ENCODE measurements at regions not wholly inside any gene's neighbourhood (a gene's known extent, or its start where the extent isn't known, plus 50 kb on each side); places are given as distances from the start of the nearest gene placed in this dataset.

DNA sequence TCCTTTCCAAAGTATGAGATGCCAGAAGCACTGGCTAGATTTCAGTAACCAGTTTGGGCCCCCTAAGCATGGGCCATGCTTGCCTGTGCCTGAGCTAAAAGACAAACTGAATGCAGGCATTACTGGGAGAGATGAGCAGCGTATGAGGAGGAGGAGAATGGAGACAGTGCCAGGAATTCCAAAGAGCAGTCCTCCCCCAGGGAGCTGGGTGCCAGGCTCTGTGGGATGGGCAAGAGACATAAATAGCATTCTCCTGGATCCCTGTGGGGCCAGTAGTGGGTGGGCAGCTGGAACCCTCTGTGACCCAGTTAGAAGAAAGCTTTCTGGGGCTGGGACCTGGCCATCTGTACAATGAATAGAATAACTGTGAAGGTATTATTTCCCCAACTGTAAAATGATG, 235.6 kb downstream of the KCNA4 start:
- Histone ChIP-seq H3K36me3 (no peaks in the 10 kb centered on the region), H3K27me3 (ENCODE audit: insufficient read depth, low read depth, severe bottlenecking) (no peaks in the 10 kb centered on the region), H3K27ac (no peak overlapping the region), H3K9me3 (ENCODE audit: severe bottlenecking) (no peaks in the 10 kb centered on the region), H3K4me3 (ENCODE audit: low read depth, low read length) (no peak overlapping the region)
- no peak for DNase-seq
- TF ChIP-seq, protein P1, sequence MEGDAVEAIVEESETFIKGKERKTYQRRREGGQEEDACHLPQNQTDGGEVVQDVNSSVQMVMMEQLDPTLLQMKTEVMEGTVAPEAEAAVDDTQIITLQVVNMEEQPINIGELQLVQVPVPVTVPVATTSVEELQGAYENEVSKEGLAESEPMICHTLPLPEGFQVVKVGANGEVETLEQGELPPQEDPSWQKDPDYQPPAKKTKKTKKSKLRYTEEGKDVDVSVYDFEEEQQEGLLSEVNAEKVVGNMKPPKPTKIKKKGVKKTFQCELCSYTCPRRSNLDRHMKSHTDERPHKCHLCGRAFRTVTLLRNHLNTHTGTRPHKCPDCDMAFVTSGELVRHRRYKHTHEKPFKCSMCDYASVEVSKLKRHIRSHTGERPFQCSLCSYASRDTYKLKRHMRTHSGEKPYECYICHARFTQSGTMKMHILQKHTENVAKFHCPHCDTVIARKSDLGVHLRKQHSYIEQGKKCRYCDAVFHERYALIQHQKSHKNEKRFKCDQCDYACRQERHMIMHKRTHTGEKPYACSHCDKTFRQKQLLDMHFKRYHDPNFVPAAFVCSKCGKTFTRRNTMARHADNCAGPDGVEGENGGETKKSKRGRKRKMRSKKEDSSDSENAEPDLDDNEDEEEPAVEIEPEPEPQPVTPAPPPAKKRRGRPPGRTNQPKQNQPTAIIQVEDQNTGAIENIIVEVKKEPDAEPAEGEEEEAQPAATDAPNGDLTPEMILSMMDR (IDR thresholded peaks at IDR 0.05; ENCODE audit: low read depth, low read length): no peak

DNA sequence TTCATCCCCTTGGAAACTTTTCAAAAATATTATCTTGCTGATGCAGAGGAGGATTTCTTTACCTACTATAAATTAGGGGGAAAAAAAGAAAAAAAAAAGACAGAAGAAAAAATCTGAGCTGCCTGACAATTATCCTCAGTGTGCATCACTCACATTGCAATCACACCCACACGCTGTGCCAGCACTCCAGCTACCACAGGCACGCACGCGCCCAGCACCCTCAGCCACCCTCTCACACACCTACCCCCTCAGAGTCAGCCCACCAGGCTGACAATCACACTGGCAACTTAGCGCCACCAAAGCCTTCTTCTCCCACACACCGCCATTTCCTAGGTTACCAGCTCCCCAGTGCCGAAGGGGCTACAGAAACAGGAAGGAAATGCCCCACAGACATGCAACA, 236.1 kb downstream of the KCNA4 start:
- TF ChIP-seq, protein P1 (IDR thresholded peaks at IDR 0.05; ENCODE audit: low read depth, low read length): no peak
- Histone ChIP-seq H3K27ac (no peak overlapping the region), H3K36me3 (no peaks in the 10 kb centered on the region), H3K27me3 (ENCODE audit: insufficient read depth, low read depth, severe bottlenecking) (no peaks in the 10 kb centered on the region), H3K4me3 (ENCODE audit: low read depth, low read length) (no peak overlapping the region), H3K9me3 (ENCODE audit: severe bottlenecking) (no peaks in the 10 kb centered on the region)
- no peak for DNase-seq

DNA sequence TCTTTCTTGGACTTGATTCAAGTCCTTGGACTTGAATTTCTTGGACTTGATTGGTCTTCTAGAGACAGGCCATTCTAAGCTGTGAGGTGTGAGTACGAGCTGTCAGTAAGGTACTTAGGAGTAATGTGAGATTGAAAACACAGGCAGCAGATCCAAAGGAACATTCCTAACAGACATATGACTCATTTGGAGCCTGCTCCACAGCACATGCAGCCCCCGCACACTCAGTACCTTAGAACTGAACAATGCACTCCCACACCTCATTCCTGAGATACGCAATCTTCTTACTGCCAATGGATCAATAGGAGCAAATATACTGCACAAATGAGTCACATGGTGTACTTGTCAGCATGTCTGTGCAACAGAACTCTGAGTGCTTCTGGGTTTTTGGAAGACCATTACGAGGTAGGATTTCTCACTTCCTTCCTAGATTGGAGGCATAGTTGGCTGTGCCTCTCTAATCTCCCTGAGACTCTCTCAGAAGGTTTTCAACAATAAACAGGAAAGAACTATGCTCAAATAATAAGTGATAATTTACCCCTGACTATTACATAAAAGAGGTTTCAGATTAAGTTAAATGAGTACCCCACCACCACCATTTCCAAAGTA, 243.1 kb downstream of the KCNA4 start:
- H3K27me3 ChIP-seq (ENCODE audit: insufficient read depth, low read depth, severe bottlenecking): no peaks in the 10 kb centered on the region
- H3K9me3 ChIP-seq (ENCODE audit: severe bottlenecking): peaks cover 8% of the 10 kb centered on the region
- no peak for DNase-seq
- no peak overlapping the region for H3K27ac ChIP-seq
- no peak overlapping the region for H3K4me3 ChIP-seq (ENCODE audit: low read depth, low read length)
- TF ChIP-seq, protein P1 (IDR thresholded peaks at IDR 0.05; ENCODE audit: low read depth, low read length): no peak
- H3K36me3 ChIP-seq: no peaks in the 10 kb centered on the region

DNA sequence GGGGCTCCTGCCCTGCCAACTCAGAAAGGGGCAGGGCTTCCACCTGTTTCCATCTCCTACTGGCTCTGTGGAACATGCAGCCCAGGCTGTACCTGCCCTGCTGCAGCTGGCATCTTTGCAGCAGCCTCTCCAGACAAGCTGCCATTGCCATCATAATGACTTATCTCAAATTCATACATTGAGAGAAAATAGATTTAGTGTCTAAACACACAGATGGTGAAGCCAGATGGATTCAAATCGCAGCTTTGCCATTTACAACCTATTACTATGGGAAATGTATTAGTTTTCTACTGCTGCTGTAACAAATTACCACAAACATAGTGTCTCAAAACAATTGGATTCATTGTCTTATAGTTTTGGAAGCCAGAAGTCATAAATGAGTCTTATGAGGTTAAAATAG, 260.0 kb downstream of the KCNA4 start:
- H3K36me3 ChIP-seq: no peaks in the 10 kb centered on the region
- no peak for DNase-seq
- TF ChIP-seq, protein P1 (IDR thresholded peaks at IDR 0.05; ENCODE audit: low read depth, low read length): no peak
- H3K4me3 ChIP-seq (ENCODE audit: low read depth, low read length): no peak overlapping the region
- no peaks in the 10 kb centered on the region for H3K9me3 ChIP-seq (ENCODE audit: severe bottlenecking)
- H3K27ac ChIP-seq: no peak overlapping the region
- no peaks in the 10 kb centered on the region for H3K27me3 ChIP-seq (ENCODE audit: insufficient read depth, low read depth, severe bottlenecking)

DNA sequence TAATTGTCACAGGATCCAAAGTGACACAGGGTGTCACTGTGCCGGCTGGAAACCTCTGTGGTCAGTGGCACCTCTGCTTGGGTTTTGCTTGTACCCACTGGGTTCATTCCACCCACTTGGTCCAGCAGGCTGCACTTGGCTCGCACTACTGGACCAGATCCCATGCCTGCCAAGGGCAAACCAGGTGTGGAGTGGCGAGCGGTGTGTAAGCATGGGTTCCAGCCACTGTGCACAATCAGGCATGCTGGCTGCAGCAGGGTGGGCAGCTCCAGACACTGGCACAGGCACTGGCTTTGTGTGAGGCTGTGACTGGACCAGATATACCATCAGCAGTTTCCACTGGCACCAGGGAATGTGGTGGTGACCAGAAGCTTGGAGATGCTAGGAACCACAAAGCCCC, 261.4 kb downstream of the KCNA4 start:
- Histone ChIP-seq H3K4me3 (ENCODE audit: low read depth, low read length) (no peak overlapping the region), H3K27me3 (ENCODE audit: insufficient read depth, low read depth, severe bottlenecking) (no peaks in the 10 kb centered on the region)
- no peak for DNase-seq

More for the DNA sequence above, 261.4 kb downstream of the KCNA4 start:
- H3K36me3 ChIP-seq: no peaks in the 10 kb centered on the region
- TF ChIP-seq, protein P1 (IDR thresholded peaks at IDR 0.05; ENCODE audit: low read depth, low read length): no peak
- no peak overlapping the region for H3K27ac ChIP-seq
- H3K9me3 ChIP-seq (ENCODE audit: severe bottlenecking): no peaks in the 10 kb centered on the region
